ENCODE measurements at regions not wholly inside any gene's neighbourhood (a gene's known extent, or its start where the extent isn't known, plus 50 kb on each side); places are given as distances from the start of the nearest gene placed in this dataset.
"Not testable (repeated sequence)": the region's sequence is repeated elsewhere in the genome, so short reads cannot be mapped to it uniquely, and the experiment has no call there.

- DNase-seq, result no peak
Observed at GRCh38 chr5:16987776-16988175, 51.7 kb upstream of the MYO10 start.

DNA sequence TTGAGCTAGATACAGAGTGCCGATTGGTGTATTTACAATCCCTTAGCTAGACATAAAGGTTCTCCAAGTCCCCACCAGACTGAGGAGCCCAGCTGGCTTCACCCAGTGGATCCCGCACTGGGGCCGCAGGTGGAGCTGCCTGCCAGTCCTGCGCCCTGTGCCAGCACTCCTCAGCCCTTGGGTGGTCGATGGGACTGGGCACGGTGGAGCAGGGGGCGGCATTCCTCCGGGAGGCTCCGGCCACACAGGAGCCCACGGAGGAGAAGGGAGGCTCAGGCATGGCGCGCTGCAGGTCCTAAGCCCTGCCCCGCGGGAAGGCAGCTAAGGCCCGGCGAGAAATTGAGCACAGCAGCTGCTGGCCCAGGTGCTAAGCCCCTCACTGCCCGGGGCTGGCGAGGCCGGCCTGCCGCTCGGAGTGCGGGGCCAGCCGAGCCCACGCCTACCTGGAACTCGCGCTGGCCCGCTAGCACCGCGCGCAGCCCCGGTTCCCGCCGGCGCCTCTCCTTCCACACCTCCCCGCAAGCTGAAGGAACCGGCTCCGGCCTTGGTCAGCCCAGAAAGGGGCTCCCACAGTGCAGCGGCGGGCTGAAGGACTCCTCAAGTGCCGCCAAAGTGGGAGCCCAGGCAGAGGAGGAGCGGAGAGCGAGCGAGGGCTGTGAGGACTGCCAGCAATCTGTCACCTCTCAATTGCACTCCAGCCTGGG is 54.9 kb upstream of the MYO10 start:
- DNase-seq, result not testable (repeated sequence)

- no peak for DNase-seq
Observed at GRCh38 chr5:16992006-16992405, 55.9 kb upstream of the MYO10 start.

DNA sequence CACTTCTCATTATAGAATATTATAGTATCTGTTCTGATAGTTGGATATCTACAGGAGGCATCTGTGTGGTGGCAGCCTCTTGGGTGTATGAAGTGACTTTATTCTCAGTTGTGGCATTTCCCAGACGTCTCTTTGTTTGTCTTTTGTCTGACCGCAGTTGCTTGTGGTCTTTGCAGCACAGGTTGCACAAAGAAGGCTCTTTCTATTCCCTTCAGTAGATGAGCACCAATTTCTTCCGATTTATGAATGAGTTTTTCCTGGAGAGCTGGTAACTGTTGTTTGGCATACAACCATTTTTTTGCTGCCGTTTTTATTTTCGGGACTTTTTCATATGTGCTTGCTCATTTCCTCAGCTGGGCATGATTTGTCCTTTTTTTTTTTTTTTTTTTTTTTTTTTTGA is 56.4 kb upstream of the MYO10 start:
- no peak for DNase-seq

GRCh38 chr5:16994565-16994964 is 58.5 kb upstream of the MYO10 start:
- no peak for DNase-seq

DNA sequence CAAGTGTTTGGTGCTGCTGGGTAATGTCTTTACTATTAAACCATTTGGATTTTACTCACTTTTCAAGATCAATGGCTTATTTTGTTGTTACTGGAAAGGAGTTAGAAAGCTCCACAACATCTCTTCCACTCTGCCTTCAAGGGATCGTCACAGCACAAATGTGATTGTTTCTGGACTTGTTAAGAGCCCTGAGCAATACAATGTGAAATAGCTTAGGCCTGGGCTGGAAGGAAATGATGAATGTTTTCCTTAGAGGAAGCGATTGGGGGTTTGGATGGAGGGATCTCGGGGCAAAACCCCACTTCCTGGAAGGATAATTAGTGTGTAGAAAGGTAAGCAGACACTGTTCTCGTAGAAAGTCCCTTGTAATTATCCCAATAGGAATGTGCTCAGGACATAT is 59.3 kb upstream of the MYO10 start:
- no peak for DNase-seq

GRCh38 chr5:17000291-17000939 is 64.3 kb upstream of the MYO10 start:
- DNase-seq, result no peak

- no peak for DNase-seq
Observed at GRCh38 chr5:17001428-17001827, 65.3 kb upstream of the MYO10 start.

GRCh38 chr5:17004441-17005106 is 68.5 kb upstream of the MYO10 start:
- DNase-seq, result no peak

DNA sequence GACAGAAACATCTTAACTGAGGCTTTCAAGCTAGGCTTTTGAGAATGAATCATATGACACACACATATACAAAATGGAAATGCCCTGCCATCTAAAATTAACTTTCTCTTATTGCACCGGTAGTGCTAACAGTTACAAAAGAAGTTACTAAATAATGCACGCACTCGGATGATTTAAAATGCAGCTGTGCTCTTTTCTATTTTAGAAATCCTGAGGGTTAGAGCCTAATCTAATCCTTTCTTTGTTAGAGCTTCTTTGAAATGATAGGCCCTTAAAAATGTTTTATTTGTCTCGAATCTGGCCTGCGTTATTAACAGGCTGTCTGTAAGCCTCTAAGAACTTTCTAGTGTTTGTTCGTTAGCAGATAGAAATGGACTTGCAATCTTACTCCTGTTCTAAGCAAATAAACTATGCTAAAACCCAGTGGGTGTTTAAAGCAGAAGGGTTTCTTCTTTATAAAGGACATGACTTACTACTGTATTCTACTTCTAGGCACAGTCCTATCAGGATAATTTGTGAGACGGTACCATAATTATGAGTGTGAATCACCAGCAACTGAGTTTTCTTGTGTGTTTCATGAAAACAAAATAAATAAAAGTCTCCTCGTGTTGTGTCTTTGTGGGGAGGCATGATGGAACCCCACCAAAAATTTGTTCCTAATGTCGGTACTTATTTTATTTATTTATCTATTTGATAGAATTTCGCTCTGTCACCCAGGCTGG is 69.2 kb upstream of the MYO10 start:
- DNase-seq, result no peak

- no peak for DNase-seq
Observed at GRCh38 chr5:17012289-17012688, 76.2 kb upstream of the MYO10 start.

- DNase-seq, result no peak
Observed at GRCh38 chr5:17014686-17015085, 78.6 kb upstream of the MYO10 start.

- DNase-seq, result no peak
Observed at GRCh38 chr5:17018871-17019270, 82.8 kb upstream of the MYO10 start.

DNA sequence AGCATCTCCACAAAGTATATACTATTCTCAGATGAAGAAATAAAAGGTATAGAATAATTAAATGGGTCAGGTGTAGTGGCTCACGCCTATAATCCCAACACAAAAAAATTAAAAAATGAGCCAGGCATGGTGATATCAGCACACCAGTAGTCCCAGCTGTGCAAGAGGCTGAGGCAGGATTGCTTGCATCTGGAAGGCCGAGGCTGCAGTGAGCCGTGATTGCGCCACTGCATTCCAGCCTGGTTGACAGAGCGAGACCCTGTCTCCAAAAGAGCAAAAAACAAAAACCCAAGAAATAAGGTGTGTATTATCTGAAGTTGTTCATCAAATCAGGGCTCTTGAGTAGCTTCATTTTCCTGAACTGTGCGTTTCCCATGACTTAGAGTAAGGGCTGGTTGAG is 83.2 kb upstream of the MYO10 start:
- no peak for DNase-seq

GRCh38 chr5:17020678-17021601 is 84.9 kb upstream of the MYO10 start:
- DNase-seq, result no peak

DNA sequence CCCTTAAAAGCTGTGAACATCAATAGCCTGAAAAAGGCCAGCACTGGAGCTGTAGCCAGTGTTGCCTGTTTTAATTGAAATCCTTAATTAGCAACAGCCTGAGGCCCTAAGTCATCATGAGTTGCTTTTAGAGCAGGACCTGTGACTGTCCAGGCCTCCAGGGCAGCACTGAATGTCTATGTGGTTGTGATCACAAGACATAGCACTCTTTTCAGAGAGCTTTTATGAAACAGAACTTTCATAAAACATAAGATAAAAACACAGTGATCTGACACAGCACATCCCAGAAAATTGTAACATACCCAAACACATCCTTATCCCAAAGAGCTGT is 85.5 kb upstream of the MYO10 start:
- no peak for DNase-seq

GRCh38 chr5:17022296-17022695 is 86.2 kb upstream of the MYO10 start:
- DNase-seq, result no peak

GRCh38 chr5:17024686-17025180 is 88.6 kb upstream of the MYO10 start:
- no peak for DNase-seq

- DNase-seq, result not testable (repeated sequence)
Observed at GRCh38 chr5:17031659-17032277, 95.7 kb upstream of the MYO10 start.

GRCh38 chr5:17032314-17032985 is 96.4 kb upstream of the MYO10 start:
- not testable (repeated sequence) for DNase-seq

DNA sequence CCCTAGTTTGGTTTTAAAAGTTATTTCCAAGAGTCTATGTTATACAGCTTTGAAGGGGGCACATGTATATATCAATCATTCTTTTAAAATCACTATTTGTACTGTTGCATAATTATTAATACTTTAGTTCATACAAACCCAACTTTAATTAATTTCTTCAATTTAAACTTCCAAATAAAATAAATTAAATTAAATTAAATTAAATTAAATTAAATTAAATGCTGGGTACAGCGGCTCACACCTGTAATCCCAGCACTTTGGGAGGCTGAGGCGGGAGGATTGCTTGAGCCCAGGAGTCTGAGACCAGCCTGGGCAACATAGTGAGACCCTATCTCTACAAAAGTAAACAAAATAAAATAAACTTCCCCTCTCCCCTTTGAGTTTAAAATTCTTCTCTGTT is 98.9 kb upstream of the MYO10 start:
- not testable (repeated sequence) for DNase-seq
